ENCODE measurements at regions not wholly inside any gene's neighbourhood (a gene's known extent, or its start where the extent isn't known, plus 50 kb on each side); places are given as distances from the start of the nearest gene placed in this dataset.
A peak's percentile ranks its signal among the peaks of the same experiment; 100 is the strongest.
"Not testable (repeated sequence)": the region's sequence is repeated elsewhere in the genome, so short reads cannot be mapped to it uniquely, and the experiment has no call there.

- H3K4me1 Mint-ChIP-seq, H3K4me3 Mint-ChIP-seq: not testable (repeated sequence)
These were observed 56.7 kb upstream of the GOLGA8R start for GRCh38 chr15:30470601-30471365.

GRCh38 chr15:30471366-30471749 lies 57.3 kb upstream of the GOLGA8R start:
- H3K36me3 Mint-ChIP-seq (ENCODE audit: low read depth); DNase-seq; H3K4me3 Mint-ChIP-seq; H3K9me3 Mint-ChIP-seq; H3K27me3 Mint-ChIP-seq; H3K4me1 Mint-ChIP-seq; H3K27ac Mint-ChIP-seq; intact Hi-C loops (cut with micrococcal nuclease): not testable (repeated sequence)

More at GRCh38 chr15:30470601-30471365, 56.7 kb upstream of the GOLGA8R start:
- H3K27ac Mint-ChIP-seq; H3K27me3 Mint-ChIP-seq; intact Hi-C loops (cut with micrococcal nuclease); H3K9me3 Mint-ChIP-seq; H3K36me3 Mint-ChIP-seq (ENCODE audit: low read depth): not testable (repeated sequence)
- peak; percentile 95 for DNase-seq

- H3K36me3 Mint-ChIP-seq (ENCODE audit: low read depth); intact Hi-C loops (cut with micrococcal nuclease); H3K4me3 Mint-ChIP-seq; DNase-seq; H3K4me1 Mint-ChIP-seq; H3K27me3 Mint-ChIP-seq; H3K9me3 Mint-ChIP-seq; H3K27ac Mint-ChIP-seq: not testable (repeated sequence)
These were observed 57.9 kb upstream of the GOLGA8R start for GRCh38 chr15:30471817-30472551.

GRCh38 chr15:30484887-30485286 lies 67.0 kb upstream of the GOLGA8Q start:
- H3K4me3 Mint-ChIP-seq; H3K9me3 Mint-ChIP-seq; DNase-seq; H3K27me3 Mint-ChIP-seq; intact Hi-C loops (cut with micrococcal nuclease); H3K4me1 Mint-ChIP-seq; H3K27ac Mint-ChIP-seq: not testable (repeated sequence)
- peaks cover 13% of the 10 kb centered on the region for H3K36me3 Mint-ChIP-seq (ENCODE audit: low read depth)

- H3K27me3 Mint-ChIP-seq; H3K27ac Mint-ChIP-seq; H3K9me3 Mint-ChIP-seq; H3K4me1 Mint-ChIP-seq; intact Hi-C loops (cut with micrococcal nuclease); DNase-seq; H3K4me3 Mint-ChIP-seq: not testable (repeated sequence)
- H3K36me3 Mint-ChIP-seq (ENCODE audit: low read depth), result peaks cover 11% of the 10 kb centered on the region
These were observed 62.6 kb upstream of the GOLGA8Q start for GRCh38 chr15:30489237-30489636.

- DNase-seq; H3K27ac Mint-ChIP-seq; H3K27me3 Mint-ChIP-seq; H3K9me3 Mint-ChIP-seq; H3K4me1 Mint-ChIP-seq; intact Hi-C loops (cut with micrococcal nuclease); H3K4me3 Mint-ChIP-seq: not testable (repeated sequence)
- H3K36me3 Mint-ChIP-seq (ENCODE audit: low read depth), result peaks cover 11% of the 10 kb centered on the region
These were observed 61.5 kb upstream of the GOLGA8Q start for GRCh38 chr15:30490334-30490733.

- H3K27me3 Mint-ChIP-seq; intact Hi-C loops (cut with micrococcal nuclease); H3K4me3 Mint-ChIP-seq; H3K4me1 Mint-ChIP-seq; DNase-seq; H3K36me3 Mint-ChIP-seq (ENCODE audit: low read depth); H3K27ac Mint-ChIP-seq; H3K9me3 Mint-ChIP-seq: not testable (repeated sequence)
These were observed 57.9 kb upstream of the GOLGA8Q start for GRCh38 chr15:30493947-30494346.

GRCh38 chr15:30497275-30497674 lies 54.6 kb upstream of the GOLGA8Q start:
- H3K4me1 Mint-ChIP-seq; H3K27me3 Mint-ChIP-seq; intact Hi-C loops (cut with micrococcal nuclease); H3K9me3 Mint-ChIP-seq; H3K4me3 Mint-ChIP-seq; H3K36me3 Mint-ChIP-seq (ENCODE audit: low read depth); DNase-seq; H3K27ac Mint-ChIP-seq: not testable (repeated sequence)

- H3K4me3 Mint-ChIP-seq; H3K9me3 Mint-ChIP-seq; H3K27me3 Mint-ChIP-seq; H3K4me1 Mint-ChIP-seq; intact Hi-C loops (cut with micrococcal nuclease); H3K27ac Mint-ChIP-seq; DNase-seq; H3K36me3 Mint-ChIP-seq (ENCODE audit: low read depth): not testable (repeated sequence)
These were observed 52.6 kb upstream of the GOLGA8Q start for GRCh38 chr15:30499233-30499632.

GRCh38 chr15:30500511-30500910 lies 51.3 kb upstream of the GOLGA8Q start:
- H3K4me3 Mint-ChIP-seq, H3K4me1 Mint-ChIP-seq: not testable (repeated sequence)

More at GRCh38 chr15:30500511-30500910, 51.3 kb upstream of the GOLGA8Q start:
- DNase-seq; H3K36me3 Mint-ChIP-seq (ENCODE audit: low read depth); H3K27me3 Mint-ChIP-seq; H3K27ac Mint-ChIP-seq; intact Hi-C loops (cut with micrococcal nuclease); H3K9me3 Mint-ChIP-seq: not testable (repeated sequence)
